ENCODE measurements at regions not wholly inside any gene's neighbourhood (a gene's known extent, or its start where the extent isn't known, plus 50 kb on each side); places are given as distances from the start of the nearest gene placed in this dataset.

DNA sequence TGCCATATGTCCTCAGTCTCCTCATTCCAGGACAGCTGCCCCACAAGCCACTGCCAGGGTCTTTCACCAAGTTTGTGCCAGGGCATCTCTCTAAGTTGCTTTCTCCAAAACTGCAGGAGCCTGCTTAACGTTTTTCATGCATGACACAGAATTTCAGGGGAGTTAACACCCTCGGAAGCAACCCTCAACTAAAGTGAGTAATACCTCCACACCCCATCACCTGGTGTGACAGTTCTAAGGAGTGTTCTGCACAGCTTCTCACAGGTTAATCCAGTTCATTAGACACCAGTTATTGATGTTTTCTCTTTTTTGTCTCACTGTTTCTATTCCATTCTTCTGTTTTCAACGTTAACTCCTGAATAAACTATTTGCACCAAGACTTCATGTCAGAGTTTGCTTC lies 115.0 kb downstream of the BACH1 start:
- TF ChIP-seq CREB1 (IDR thresholded peaks at IDR 0.05), result no peak
- TF ChIP-seq CREB1 (CRISPR knock-in tag; IDR thresholded peaks at IDR 0.05), result no peak
- TF ChIP-seq ZNF782 (CRISPR knock-in tag; IDR thresholded peaks at IDR 0.05; ENCODE audit: borderline replicate concordance), result no peak
- no peak for TF ChIP-seq CEBPB (IDR thresholded peaks at IDR 0.05; ENCODE audit: borderline replicate concordance, low read depth, low read length)
- no peak for TF ChIP-seq HNF4G (IDR thresholded peaks at IDR 0.05; ENCODE audit: borderline replicate concordance, low read depth, low read length)
- no peak for TF ChIP-seq HNF4G (CRISPR knock-in tag; IDR thresholded peaks at IDR 0.05; ENCODE audit: borderline replicate concordance, low read depth)
- TF ChIP-seq ATF1 (CRISPR knock-in tag; IDR thresholded peaks at IDR 0.05), result no peak
- no peak for TF ChIP-seq RXRA (CRISPR knock-in tag; IDR thresholded peaks at IDR 0.05)
- no peak for TF ChIP-seq ZNF3 (CRISPR knock-in tag; IDR thresholded peaks at IDR 0.05)
- TF ChIP-seq POLR2A (IDR thresholded peaks at IDR 0.05; ENCODE audit: insufficient read depth in 1 of 2, low read depth in 2 of 2, low read length in 2 of 2), result no peak
- TF ChIP-seq ZNF670 (CRISPR knock-in tag; IDR thresholded peaks at IDR 0.05; ENCODE audit: borderline replicate concordance), result no peak
- no peak for TF ChIP-seq PLRG1 (conservative IDR thresholded peaks at IDR 0.05)

Measured in HepG2 (cell line).